ENCODE measurements at regions not wholly inside any gene's neighbourhood (a gene's known extent, or its start where the extent isn't known, plus 50 kb on each side); places are given as distances from the start of the nearest gene placed in this dataset.

DNA sequence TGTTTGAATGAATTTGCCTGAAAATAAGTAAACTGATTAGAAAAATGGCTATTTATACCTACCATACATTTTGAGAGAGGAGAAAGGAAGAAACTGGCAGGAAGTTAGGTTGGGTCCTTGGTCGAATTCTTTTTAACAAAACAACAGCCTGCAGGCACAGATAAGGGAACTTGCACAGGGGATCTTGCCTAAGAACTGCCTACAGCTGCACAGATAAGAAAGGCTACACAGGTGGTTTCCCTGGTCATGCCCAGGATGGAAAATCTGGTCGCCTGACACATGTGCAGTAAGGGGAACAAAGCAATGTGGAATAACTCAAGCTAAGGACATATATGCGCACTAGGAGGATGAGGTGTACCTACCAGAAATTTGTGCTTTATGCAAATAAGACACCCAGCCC is 732.1 kb upstream of the POT1 start:
- DNase-seq = peak; percentile 56

DNA sequence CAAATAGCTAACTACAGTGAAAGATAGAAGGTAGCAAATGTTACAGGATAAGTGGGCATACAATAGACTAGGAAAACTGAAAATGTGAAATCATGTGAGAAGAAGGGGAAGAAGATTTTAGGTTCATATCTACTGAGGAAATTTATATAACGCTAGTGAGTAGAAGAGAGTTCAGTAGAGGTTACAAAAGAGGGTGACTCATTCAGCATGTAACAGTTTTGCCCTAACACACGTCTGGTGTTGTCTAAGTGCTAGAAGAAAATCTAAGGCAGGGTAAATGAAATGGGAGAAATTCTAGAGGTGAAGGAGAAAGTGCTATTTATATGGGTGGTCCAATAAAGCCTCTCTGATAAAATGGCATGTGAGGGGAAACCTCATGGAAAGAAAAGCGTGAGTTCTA is 731.4 kb upstream of the POT1 start:
- no peak for DNase-seq

DNA sequence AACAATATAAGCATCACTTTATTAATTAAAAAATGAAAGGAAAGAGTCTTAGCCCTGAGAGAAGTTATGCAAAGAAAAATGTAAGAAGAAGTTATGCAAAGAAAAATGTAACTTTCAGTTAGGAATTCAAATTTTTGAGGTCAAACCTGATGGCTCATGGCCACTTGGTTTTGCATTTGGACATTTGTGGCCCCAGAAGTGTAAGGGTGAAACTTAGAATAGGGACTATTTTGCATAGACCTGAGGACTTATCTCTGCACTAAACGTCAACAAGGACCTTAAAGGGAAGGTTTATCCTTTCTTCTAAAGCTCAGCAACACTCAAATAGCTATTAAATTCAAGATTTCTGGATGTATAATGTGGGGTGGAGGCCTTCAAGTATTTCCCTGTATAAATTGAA is 724.5 kb upstream of the POT1 start:
- no peak for DNase-seq

DNA sequence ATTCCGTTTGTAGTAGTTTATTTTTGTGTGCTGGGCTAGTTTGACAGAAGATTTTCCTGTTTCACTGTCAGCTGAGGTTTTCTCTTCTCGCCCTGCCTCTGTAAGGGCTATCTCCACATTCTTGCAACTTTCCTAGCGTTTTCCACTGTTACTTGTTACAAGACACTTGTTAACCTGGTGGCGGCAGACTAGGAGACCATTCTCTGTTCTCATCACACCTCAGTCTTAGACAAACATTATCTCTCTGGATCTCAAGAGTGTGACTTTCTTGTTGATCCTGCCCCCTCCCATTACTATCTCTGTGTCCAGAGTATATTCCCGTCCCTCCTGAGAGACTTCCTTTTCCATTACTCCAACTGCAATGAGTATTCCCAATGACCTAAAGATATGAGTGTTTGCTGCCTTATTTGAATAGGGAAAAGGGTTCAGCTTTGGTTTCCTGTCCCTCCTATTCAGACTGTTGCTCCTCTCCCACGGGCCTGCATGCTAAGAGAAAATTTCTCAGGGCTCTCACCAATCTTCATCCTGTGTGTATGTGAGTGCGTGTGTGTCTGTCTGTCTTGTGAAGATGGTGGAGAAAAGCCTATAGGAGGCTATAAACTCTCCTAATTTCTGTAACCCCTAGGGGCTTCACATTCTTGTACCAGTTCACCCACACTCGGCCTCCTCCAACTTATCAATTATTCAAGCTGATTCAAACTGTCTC is 722.4 kb upstream of the POT1 start:
- DNase-seq = no peak

DNA sequence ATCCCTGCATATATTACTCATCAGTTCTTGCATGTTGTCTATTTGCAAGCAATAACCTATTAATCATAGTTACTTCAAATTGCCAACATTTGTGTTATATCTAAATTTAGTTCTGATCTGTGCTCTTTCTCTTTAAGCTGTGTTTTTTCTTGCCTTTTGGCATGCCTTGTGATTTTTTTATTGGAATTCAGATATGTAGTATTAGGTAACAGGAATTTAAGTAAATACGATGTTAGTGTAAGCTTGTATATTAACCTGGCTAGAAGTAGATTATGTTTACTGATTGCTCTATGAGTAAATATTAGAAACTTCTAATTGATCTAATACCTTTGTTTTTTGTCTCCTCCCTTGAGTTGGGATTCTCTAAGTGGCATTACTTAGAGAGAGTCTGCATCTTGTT is 718.9 kb upstream of the POT1 start:
- no peak for DNase-seq

DNA sequence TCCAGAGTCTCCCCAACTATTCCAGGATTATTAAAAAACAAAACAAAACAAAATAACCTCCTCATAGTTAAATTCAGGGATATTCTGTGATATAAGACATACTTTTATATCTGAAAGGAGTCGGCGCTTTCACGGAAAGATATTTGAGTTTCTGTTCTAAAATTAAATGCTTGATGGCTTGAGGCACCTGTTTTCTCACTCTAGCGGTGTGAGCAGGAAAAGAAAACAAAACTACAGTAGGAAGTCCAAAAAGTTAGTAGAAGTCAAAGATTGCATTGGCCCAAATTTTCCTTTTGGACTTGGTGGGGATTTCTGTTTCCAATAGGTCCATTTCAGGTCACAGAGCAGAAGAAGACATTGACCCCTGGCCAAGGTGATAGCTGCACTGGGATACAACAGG is 716.1 kb upstream of the POT1 start:
- no peak for DNase-seq

DNA sequence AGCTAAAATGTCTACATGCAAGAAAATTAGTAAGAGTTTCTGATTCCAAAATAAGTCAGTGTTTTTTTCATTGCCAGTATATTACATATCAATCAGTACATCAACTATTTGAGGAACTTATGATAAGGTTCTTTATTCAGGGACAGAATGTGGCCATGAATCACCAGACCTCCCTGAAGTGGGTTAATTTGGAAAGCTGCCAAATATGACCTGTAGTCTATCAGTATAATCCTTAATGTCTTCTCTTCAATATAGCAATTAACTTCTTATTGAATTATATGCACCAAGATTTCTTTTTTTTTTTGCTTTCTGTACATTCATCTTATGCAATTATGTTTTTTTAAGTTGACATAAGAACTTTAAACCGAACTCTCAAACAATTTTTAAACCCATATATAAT is 714.5 kb upstream of the POT1 start:
- DNase-seq = no peak

DNA sequence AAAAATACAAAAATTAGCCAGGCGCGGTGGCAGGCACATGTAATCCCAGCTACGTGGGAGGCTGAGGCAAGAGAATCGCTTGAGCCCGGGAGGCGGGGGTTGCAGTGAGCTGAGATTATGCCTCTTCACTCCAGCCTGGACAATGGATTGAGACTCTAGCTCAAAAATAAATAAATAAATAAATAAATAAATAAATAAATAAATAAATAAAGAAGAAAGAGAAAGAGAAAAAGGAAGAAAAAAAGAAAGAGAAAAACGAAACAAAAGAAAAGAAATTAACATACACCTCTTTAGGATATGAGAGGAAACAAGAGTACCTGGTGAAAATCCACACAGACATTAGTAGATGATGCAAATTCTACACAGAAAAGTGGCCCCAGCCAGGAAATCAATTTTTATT is 713.7 kb upstream of the POT1 start:
- no peak for DNase-seq

DNA sequence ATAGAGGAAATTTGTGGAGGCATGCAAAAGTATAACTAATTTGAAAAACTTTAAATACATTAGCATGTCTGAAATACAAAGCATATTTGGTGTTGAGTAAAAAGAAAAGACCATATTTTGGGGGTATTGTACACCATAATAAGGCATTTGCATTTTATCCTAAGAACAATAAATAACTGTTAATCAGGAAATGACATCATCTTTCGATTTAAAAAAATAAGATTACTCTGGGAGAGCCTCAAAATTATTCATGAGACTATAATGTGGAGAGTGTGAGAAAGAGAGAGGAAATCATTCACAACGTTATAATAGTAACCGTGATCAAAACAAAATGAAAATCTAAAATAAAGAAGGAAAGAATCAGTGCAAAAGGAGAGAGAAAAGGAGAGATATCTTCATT is 712.3 kb upstream of the POT1 start:
- DNase-seq = no peak

DNA sequence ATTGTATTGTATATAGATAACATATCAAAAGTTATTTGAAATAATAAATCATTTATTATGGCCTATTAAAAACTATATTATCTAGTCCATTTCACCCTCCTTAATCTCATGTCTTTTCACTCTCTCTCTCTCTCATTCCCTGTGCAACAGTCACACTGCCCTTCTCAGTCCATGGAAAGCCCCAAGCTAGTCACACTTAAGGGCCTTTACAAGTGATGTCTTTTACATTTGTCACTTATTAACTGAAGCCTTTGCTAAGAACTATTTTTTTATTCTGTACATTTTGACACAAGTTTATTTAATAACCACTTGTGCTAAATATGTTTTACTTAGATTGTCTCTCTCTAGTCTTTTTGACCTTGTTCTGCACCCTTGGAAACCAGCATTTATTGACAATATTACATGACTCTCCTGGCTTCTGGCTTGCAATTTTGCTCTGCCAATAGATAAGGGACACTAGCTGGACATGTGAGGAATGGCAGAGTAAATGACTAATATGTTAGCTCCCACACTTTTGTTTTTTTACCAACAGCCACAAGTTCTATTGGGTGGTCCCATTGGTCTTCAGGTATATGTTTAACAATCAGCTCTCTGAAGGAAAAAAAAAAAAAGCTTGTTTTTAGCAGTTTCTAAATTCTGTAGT is 706.8 kb upstream of the POT1 start:
- no peak for DNase-seq

DNA sequence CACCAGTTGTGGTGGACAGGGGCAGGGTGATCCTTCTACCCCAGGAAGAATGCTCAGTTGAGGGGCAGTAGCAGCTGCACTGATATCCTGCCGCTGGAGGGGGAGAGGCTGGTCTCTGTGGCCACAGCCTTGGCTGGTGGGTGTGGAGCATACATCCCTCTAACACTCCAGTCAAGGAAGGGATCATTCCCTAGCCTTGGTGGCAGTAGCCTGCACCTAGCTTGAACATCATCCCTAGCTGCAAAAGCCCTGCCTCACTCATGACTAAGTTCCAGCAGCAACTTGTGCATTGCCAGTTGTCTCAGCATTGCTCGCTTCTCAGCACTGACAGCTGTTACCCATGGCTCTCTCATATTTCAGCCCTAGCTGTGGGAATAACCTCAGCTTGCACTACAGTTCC is 688.9 kb upstream of the POT1 start:
- DNase-seq = no peak

DNA sequence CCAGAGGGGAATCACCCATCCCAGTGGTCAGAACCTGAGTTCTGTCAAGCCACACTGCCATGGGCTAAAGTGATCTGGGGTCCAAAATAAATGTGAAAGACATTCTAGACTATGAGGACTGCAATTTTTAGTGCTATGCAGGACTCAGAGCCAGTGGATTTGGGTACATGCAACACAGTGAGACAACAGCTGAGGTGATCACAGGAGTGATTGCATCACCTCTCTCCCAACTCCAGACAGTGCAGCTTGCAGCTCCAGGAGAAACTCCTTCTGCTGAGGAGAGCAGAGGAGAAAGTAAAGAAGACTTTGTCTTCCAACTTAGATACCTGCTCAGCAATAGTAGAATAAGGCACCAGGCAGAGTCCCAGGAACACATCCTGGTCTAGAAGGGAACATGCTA is 682.0 kb upstream of the POT1 start:
- peak; percentile 37 for DNase-seq

DNA sequence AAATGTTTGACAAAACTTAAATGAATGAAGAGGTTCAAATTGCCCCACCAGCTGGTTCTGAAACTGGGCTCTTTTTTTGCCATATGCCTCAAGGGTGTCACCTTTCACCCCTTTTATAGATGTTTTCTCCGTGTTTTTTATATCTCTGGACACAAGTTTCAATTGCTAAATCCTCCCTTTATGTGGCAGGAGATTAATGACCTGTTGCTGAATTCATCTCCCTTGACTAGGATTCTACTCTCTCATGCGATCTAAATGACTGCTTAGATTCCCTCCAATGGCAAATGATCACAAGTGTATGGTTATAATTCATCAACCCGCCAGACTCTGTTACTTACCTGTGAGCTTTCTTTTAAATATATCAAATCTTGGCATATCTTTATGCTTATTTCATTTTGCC is 677.0 kb upstream of the POT1 start:
- DNase-seq = no peak

DNA sequence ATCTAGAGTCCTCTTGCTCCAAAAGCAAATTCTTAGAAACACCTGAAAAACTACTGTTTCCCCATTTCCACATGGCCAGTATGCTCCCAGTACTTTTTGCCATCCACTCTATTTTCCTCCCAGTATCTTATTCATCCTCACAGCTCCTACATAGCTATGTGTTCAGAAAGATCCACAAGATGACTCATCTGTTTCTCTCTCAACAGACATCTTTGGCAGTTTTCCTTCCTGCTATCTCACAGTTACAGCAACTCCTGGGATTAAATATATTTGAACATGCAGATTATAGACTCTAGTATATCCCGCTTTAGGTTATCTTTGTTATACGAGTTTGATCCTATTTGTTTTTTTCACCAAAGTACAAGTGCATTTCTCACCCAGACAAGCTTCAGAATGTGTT is 675.6 kb upstream of the POT1 start:
- DNase-seq = no peak

DNA sequence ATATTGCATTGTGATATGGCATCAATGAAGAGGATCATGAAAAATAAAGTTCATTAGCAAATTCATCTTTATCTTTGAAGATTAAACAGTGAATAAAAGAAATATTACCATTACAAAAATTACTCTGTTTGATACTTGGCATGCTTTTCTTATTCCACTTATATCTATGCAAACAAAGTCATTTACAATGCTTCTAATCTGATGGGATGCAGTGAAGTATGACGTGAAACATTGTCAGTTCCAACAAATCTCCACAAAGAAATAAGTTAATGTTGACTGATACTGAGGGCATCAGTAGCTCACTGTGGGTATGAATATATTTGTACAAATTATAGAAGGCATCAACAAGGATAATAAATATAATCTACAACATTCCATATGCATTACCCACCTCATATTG is 672.8 kb upstream of the POT1 start:
- DNase-seq = no peak

DNA sequence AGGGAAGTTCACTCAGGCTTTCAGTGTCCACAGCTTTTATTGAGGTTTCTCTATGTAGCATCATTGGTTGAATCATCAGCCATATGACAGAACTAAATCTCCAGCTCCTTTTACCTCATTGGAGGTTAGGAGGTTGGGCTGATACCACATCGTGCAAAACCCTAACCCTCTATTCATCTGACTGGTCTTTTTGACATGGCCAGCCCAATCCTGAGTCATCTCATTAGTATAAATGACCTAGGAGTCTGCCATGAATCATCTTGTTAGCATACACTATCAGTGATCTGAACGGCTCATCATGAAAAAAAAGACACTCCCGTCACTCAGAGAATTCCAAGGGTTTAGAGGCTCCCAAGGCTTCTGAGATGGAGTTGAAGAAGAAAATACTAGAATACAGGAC is 669.8 kb upstream of the POT1 start:
- peak; percentile 62 for DNase-seq

DNA sequence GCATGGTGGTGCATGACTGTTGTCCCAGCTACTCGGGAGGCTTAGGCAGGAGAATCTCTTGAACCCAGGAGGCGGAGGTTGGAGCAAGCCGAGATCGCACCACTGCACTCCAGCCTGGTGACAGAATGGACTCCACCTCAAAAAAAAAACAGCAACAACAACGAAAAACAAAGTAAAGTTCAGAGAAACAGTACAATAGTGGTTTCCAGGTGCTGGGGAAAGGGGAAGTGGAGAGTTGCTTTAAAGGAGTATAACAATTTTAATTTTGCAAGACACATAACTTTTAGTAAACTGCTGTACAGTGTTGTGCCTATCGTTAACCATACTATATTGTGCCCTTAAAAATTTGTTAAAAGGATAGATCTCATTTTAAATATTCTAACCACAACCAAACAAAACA is 662.7 kb upstream of the POT1 start:
- no peak for DNase-seq

DNA sequence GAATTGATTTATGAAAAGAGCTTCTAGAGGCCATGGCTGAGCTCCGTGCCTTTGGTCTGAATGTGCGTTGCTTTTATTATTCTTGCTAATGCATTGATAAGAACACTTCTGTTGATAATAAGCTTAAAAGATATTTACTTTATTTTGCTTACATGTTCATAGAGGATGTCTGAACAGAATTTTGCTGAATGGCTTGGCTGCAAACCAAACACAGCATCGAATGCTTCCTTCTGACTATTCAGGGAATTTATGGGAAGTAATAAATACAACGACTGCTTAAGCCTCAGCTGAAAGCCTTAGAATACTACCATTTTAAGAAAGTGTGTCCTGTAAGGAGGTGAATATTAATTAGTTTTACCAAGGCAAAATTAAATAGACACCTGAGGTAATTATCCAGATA is 643.5 kb upstream of the POT1 start:
- DNase-seq = no peak

DNA sequence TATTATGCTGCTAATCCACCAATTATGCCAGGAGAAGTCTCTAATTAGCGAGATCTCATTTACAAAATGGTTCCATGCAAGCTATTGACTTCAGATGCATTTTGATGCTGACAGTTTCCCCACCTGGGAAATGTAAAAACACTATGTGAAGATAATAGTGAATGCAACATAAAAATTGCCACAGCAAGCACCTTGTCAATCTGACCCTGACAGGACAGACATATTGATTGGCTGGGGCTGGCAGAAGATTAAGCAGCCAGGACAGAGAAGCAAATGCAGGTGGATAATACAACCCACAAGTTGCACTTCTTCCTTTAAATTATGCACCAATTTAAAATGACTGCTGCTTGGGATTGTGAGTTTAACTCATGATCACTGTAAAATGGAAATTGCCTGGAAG is 642.8 kb upstream of the POT1 start:
- DNase-seq = no peak

DNA sequence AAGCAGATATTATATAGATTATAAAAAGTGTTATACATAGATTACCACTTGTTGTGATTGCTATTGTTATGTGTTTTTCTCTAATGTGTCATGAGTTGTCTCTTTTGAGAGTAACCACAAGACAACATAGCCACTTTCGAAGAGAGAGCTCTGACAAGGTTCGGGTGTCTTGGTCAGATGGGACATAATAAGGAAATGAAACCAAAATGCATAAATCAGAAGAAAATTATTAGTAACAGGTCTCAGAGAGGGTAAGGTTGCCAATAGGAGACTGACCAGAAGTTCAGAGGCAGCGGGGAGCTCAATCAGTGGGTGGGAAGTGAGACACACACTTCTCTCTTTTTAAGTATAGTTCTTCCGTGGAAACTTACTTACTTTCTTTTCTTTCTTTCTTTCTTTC is 639.2 kb upstream of the POT1 start:
- no peak for DNase-seq

DNA sequence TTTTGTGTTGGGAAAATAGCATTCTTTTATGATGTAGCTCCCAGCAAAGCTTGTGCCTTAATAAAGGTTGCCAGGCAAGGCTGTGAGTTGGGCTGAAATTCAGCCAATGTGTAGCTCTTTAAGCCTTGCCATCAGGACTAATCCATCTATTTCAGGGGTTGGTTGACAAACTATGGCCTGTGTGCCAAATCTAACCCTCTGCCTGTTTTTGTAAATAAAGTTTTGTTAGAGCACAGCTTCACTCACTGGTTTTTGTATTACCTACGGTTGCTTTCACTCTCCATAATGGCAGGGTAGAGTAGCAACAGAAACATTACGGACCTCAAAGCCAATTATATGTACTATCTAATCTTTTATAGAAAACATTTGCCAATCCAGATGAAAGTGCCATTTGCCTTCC is 638.1 kb upstream of the POT1 start:
- DNase-seq = no peak

DNA sequence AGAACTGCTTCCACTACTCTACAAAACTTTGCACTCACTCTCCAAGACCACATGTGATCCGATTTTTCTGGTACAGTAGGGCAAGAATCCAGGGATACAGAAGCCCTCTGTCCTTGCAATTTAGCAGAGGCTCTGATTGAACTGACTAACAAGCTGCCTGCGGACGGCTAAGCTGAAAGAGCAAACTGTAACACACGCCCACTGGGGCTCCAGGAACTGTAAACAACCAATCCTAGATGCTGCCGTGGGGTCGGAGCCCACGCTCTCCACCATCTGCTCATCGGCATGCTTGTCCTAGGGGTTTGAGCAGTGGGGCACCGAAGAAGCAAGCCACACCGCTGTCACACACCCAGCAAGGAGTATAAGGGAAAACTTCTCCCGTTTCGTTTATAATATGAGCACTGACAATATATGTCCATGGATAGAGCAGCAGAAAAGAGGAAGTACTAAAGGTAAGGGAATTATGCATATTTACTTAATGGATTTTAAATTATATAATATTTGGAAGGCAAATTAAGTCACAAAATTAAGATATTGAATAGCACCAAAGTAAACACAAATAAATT is 634.4 kb upstream of the POT1 start:
- DNase-seq = peak; percentile 56

DNA sequence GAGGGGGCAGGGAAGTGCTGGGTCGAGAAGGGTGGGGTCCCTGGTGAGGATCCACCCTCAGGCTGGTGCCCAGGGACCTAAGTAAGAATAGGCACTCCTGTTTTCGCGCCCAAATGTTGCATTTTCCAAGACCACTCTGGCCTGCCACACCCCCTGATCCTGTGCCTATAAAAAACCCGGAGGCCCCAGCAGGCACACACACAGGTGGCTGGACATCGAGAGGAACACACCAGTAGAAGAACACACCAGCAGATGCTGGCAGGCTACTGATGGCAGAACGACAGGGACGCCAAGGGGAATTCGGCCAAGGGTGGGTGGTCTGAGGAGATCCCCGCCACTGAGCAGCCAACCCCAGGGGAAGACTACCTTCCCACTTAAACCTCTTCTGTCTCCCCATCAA is 633.9 kb upstream of the POT1 start:
- no peak for DNase-seq

DNA sequence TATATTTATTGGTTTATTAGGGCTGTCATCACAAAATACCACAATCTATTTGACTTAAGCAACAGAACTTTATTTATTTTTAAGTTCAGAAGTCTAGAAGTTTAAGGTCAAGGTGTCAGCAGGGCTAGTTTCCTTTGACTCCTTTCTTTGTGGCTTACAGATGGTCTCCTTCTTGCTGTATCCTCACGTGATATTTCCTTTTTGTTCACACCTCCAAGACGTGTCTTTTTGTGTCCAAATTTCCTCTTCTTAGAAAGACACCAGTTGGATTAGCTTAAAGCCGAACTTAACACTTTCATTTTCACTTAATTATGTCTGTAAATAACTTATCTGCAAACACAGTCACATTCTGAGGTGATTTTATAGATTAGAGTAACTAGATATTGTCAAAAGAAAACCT is 631.4 kb upstream of the POT1 start:
- no peak for DNase-seq

DNA sequence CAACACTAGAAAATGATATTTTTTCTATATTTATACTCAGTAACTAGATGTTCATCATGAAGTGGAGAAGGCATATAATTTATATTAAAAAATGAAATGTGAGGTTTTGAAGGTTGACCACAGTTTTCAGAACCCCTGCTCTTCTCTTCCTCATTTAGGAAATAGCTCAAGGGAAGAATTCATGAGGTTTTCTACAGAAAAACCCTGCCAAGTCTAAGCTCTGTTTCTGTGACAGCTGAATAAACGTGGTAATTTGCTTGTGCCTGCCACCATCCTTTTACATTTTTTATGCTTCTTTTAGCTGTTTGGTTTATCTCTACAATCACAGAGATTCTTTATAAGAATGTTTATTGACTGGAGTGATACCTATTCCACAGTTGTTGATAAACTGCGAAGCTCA is 630.3 kb upstream of the POT1 start:
- DNase-seq = no peak
